ENCODE measurements at regions not wholly inside any gene's neighbourhood (a gene's known extent, or its start where the extent isn't known, plus 50 kb on each side); places are given as distances from the start of the nearest gene placed in this dataset.

- Histone ChIP-seq H3K4me3 (no peak overlapping the region), H3K27ac (no peak overlapping the region)
These were observed 2381.7 kb downstream of the MAT2B start for GRCh38 chr5:165887147-165887546.

GRCh38 chr5:165892383-165892782, 2387.0 kb downstream of the MAT2B start:
- Histone ChIP-seq H3K27ac (no peak overlapping the region), H3K4me3 (no peak overlapping the region)

GRCh38 chr5:165894916-165895315, 2389.5 kb downstream of the MAT2B start:
- no peak overlapping the region for H3K4me3 ChIP-seq
- no peak overlapping the region for H3K27ac ChIP-seq

GRCh38 chr5:165903835-165904234, 2387.6 kb upstream of the WWC1 start:
- H3K4me3 ChIP-seq, result no peak overlapping the region

GRCh38 chr5:165906871-165907270, 2384.6 kb upstream of the WWC1 start:
- H3K27ac ChIP-seq, result no peak overlapping the region
- H3K4me3 ChIP-seq, result no peak overlapping the region

More at GRCh38 chr5:165903835-165904234, 2387.6 kb upstream of the WWC1 start:
- no peak overlapping the region for H3K27ac ChIP-seq

GRCh38 chr5:165913059-165913458, 2378.4 kb upstream of the WWC1 start:
- Histone ChIP-seq H3K4me3 (no peak overlapping the region), H3K27ac (no peak overlapping the region)

- Histone ChIP-seq H3K27ac (no peak overlapping the region), H3K4me3 (no peak overlapping the region)
These were observed 2377.0 kb upstream of the WWC1 start for GRCh38 chr5:165914456-165914855.

- no peak overlapping the region for H3K4me3 ChIP-seq
- H3K27ac ChIP-seq, result no peak overlapping the region
These were observed 2372.2 kb upstream of the WWC1 start for GRCh38 chr5:165919196-165919595.

GRCh38 chr5:165920655-165921054, 2370.8 kb upstream of the WWC1 start:
- no peak overlapping the region for H3K4me3 ChIP-seq
- no peak overlapping the region for H3K27ac ChIP-seq

- Histone ChIP-seq H3K4me3 (no peak overlapping the region), H3K27ac (no peak overlapping the region)
These were observed 2362.5 kb upstream of the WWC1 start for GRCh38 chr5:165928971-165929370.

GRCh38 chr5:165940541-165940940, 2350.9 kb upstream of the WWC1 start:
- Histone ChIP-seq H3K4me3 (no peak overlapping the region), H3K27ac (no peak overlapping the region)

- Histone ChIP-seq H3K27ac (no peak overlapping the region), H3K4me3 (no peak overlapping the region)
These were observed 2334.6 kb upstream of the WWC1 start for GRCh38 chr5:165956854-165957253.

GRCh38 chr5:165981671-165982070, 2309.8 kb upstream of the WWC1 start:
- no peak overlapping the region for H3K4me3 ChIP-seq
- no peak overlapping the region for H3K27ac ChIP-seq

- Histone ChIP-seq H3K27ac (no peak overlapping the region), H3K4me3 (no peak overlapping the region)
These were observed 2295.1 kb upstream of the WWC1 start for GRCh38 chr5:165996201-165996875.

- Histone ChIP-seq H3K4me3 (no peak overlapping the region), H3K27ac (no peak overlapping the region)
These were observed 2291.6 kb upstream of the WWC1 start for GRCh38 chr5:165999693-166000320.

- Histone ChIP-seq H3K4me3 (no peak overlapping the region), H3K27ac (no peak overlapping the region)
These were observed 2287.4 kb upstream of the WWC1 start for GRCh38 chr5:166004006-166004405.

GRCh38 chr5:166013415-166013814, 2278.0 kb upstream of the WWC1 start:
- Histone ChIP-seq H3K27ac (no peak overlapping the region), H3K4me3 (no peak overlapping the region)

GRCh38 chr5:166014256-166014655, 2277.2 kb upstream of the WWC1 start:
- Histone ChIP-seq H3K27ac (no peak overlapping the region), H3K4me3 (no peak overlapping the region)

GRCh38 chr5:166018716-166019115, 2272.7 kb upstream of the WWC1 start:
- H3K4me3 ChIP-seq, result no peak overlapping the region
- H3K27ac ChIP-seq, result no peak overlapping the region

- Histone ChIP-seq H3K4me3 (no peak overlapping the region), H3K27ac (no peak overlapping the region)
These were observed 2269.4 kb upstream of the WWC1 start for GRCh38 chr5:166022065-166022464.

- Histone ChIP-seq H3K4me3 (no peak overlapping the region), H3K27ac (no peak overlapping the region)
These were observed 2266.5 kb upstream of the WWC1 start for GRCh38 chr5:166024970-166025369.

- no peak overlapping the region for H3K4me3 ChIP-seq
- H3K27ac ChIP-seq, result no peak overlapping the region
These were observed 2263.9 kb upstream of the WWC1 start for GRCh38 chr5:166027582-166027981.
